ENCODE measurements at regions not wholly inside any gene's neighbourhood (a gene's known extent, or its start where the extent isn't known, plus 50 kb on each side); places are given as distances from the start of the nearest gene placed in this dataset.

DNA sequence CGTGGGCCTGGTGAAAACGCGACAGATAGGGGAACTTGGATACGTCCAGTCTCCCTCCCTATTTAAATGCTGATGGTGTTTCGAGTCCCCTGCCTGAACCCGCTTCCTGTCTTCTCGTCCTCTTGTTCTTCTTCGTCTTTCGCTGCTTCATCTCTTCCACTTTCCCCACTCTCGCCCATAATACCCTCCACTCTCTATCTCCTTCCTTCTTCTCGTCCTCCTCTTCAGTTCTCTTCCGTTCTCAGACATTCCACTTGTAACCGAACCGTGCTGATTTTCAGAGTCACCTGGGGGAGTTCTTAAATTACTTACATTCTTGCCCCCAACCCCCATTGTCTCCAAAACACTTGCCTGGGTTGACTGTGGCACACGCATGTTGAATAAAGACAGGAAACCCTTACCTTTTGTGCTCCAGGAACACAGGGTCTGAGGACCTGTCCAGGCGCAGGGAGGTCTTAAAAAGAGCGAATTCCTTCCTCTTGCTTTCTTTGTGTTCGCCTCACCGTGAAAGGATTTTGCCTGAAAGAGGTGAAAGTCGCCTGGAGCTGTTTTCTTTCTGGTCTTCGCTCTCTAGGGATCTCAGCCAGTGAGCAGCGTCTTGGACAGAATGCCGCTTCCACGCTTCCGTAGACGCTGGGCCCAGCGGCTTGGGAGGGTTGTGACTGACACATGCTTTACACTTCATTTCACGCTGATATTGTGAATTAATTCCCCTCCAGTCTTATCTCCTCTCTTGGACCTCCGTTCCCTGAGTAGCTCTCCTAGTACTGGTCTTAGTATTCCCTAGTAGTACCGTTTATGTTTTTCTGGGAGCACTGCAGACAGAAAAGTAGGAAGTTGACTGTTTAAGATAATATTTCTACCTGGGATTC is 184.0 kb downstream of the GPX5 start:
- no peak for DNase-seq

DNA sequence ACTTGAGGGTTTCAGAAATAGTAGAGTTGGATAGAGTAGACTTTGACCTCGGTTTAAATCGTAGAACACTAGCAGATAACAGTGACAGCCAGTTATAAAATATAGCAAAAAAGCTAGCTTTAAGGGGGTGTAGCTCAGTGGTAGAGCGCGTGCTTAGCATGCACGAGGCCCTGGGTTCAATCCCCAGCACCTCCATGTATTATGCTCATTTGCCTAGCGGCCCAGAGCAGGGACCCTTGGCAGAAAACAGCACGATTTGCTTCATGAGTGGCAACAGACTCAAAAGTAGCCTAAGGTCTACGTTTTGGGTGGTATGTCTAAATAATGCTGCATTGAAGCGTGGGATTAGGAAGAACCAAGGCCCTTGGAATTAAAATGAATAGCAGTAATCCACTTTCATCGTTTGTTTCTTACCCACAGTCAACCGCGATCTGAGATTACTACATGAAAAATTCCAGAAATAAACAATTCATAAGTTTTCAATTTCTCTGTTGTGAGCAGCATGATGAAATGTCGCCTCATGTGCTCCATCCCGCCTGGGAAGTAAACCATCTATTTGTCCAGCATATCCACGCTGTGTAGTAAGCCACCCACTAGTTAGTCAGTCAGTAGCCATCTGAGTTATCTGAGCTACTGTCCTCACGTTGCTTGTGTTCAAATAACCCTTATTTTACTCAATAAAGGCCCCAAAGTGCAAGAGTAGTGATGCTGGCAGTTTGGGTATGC is 184.9 kb downstream of the GPX5 start:
- DNase-seq: no peak

DNA sequence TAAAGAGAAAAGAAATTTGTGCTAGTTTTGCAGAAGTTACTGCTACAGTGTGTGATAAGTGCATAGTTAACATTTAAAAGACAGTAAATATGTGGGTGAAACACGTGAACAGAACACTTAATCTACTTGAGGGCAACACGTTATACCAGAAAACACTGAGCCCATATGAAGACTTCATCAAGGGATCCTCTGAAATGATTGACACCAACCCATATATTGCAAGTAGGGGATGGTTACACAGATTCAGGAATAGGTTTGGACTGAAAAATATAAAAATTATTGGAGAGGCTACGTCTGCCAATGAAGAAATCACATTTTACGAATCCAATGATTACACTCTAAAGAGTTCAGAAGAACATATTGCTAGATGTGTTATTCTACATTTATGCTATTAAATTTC is 185.6 kb downstream of the GPX5 start:
- DNase-seq: no peak

DNA sequence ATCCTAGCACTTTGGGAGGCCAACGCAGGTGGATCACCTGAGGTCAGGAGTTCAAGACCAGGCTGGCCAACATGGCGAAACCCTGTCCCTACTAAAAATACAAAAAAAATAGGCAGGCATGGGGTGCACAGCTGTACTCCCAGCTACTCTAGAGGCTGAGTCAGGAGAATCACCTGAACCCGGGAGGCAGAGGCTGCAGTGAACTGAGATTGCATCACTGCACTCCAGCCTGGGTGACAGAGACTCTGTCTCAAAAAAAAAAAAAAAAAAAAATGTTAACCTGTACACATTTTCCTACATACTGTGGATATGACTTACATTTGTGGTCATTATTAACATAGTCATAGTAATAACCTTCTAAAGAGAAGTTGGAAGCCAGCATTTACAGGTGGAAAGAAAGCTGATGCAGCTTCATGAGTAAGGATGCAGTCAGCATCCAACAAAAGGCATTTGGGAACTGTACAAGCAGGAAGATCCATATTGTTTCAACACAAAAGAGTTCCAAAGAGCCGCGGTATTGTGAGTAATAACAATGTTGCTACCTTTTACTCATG is 186.2 kb downstream of the GPX5 start:
- no peak for DNase-seq

DNA sequence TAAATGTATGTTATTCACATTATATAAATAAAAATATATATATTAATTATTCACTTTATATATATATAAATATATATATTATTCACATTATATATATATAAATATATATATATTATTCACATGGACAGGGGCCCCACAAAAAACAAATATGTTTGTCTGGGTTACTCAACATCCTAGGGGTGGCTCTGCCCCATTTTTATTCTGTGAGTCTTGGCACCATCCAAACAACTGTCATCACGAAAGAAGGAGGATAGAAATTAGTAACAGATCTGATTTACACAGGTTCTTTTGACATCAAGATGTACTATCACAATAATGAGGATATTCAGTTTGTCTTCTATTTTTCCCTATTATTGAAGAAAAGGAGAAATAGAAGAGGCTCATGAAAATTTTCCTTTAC is 187.3 kb downstream of the GPX5 start:
- no peak for DNase-seq

DNA sequence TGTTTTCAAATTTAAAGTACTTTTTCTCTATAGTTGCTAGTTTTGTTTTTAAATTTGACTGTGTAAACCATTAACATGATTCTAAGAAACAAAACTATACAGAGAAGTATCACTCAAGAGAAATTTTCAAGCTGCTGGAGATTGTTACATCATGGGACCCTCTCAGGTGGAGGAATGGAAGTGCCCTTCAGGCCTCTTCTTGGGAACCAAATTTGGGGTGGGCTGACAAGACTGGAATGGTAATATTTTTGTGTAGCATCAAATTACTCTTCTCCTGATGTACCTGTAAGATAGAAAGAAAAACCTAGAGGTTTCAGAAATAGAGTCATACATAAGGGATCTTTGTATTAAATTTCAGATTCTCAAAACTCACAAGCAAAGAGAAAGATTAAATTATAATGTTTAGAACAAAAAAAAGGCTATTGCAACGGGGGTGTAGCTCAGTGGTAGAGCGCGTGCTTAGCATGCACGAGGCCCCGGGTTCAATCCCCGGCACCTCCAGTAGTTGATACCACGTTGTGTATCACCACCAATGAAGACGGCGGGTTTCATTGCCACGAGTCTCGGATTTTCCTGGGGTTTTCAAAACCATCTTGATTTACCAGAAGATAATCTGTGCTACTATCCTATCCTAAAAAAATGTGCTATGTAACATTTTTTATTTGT is 193.7 kb downstream of the GPX5 start:
- no peak for DNase-seq

DNA sequence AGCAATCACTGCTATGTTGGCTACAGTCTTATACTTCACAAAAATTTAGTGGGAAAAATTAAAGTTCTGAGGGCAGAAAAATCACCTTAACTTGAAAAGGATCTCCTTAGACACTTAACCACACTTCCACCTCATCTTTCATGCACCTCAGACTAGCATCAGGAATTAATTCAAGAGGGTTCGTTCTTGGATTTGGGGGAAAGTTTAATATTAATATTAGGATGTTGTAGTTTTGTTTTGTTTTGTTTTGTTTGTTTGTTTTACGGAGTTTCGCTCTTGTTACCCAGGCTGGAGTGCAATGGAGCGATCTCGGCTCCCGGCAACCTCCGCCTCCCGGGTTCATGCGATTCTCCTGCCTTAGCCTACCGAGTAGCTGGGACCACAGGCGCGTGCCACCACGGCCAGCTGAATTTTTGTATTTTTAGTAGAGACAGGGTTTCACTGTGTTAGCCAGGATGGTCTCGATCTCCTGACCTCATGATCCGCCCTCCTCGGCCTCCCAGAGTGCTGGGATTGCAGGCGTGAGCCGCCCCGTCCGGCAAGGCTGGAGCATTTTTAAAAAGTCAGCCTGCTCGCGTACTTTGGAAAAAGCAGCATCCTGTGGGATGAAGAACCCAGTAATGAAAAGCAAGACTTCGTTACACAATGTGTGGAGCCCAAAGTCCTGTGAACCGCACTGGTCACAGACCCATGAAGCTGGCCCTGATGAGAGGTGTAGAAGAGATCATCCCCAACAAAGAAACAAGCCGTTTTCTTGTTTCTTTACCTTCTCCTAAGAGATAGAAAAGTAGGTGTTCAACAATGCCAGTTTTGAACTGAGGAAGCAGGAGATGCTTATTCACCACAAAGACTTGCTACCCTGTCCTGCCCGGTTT is 194.9 kb downstream of the GPX5 start:
- no peak for DNase-seq

DNA sequence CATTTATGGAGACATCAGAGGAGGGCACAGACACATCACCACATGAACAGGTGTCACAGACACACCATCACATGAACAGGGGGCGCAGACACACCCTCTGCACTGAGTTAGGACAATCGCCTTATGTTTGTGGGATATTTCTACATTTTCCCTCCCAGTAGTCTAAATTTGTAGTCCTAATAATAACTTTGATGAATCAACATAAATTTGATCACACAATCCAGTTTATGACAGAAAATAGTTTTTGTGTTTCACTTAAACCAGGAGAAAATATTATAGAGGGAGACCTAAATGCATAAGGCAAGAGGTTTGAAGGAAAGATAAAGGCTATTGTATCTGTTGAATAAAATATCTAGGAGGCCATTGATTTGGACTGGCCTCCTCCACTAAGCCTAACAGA is 195.7 kb downstream of the GPX5 start:
- no peak for DNase-seq

DNA sequence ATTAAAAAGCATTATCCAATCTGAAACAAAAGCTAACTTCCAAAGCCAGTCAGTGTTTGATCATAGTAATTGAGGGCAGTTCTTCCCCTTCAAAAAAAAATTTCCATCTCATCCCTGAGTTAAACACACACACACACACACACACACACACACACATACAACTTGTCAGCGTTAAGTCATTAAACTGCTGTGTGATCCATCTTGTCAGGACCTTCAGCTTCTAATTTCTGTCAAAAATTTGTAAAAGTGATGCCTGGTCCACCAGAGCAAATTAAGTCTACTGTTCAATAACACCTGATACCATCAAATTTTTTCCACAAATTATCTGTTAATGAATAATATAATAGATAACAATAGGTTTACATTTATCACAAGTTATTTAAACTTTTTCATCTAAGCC is 198.7 kb downstream of the GPX5 start:
- no peak for DNase-seq

DNA sequence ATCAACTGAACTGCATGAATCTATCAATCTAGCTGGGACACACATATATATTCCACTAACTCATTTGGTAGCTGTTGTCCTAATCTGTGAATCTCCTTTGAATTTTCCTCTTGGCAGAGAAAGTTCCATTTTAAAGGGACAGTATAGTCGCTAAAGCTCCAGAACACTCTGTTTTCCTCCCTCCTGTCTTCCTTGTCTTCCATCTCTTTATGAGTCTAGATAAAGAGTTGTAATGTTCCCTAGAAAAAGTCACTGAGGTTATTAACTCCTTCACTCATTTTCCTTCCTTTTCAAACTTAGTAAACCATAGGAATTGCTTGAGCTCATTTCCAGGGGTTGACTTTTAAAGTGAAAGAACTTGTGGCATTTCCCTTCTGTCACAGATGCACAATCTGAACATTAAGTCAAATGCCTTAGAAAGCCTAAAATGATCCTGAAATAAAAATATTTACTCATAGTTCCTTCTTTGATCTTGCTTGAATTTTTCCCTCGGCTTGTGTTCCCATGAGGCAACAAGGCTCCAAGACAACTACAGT is 198.4 kb downstream of the TRIM27 start:
- no peak for DNase-seq

DNA sequence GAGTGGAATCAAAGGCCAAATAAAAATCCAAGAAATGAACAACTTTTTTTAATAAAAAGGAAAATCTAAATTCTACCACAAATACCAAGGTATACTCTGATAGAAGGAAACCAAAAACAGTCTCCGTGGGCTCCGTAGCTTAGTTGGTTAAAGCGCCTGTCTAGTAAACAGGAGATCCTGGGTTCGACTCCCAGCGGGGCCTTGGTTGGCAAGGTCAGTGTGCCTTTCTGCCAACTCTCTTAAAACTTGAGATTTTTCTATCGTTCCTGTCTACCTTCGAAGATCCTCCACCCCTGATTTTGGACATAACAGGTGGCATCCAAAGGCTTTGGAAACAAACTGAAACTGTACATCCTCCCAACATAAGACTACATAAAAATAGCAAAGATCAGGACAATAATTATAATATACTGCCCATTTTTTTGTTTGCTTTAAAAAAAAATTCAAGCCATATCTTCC is 197.9 kb downstream of the TRIM27 start:
- DNase-seq: no peak

DNA sequence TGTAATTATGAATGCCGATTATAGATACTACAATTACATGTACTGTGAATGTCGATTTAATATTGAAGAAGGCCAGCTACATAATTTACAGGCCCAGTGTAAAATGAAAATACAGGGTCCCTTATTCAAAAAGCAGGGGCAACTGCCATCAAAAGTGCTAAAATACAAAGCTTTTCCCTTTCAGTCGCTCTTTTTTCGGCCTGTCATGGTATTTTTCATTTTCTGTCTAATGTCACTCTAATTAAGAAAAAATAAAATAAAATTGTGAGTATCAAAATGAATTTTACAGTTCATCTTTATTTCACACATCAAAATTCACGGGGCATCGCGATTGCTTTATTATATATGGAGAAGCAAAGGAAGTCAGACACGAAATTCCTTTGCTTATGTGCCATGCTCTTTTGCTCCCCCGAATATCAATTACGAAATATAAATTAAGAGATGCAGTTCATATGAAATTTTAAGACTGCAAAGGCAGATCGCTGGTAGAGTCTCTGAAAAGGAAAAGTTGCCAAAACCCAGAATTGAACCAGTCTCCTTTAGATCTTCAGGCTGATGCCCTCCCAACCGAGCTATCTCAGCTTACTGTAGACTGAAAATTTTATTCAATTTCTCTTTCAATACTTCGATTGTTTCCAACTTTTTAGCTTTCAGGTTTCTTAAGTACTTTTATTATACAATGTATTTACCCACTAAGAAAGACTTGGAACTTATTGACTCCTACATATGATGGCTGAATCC is 197.0 kb downstream of the TRIM27 start:
- no peak for DNase-seq

DNA sequence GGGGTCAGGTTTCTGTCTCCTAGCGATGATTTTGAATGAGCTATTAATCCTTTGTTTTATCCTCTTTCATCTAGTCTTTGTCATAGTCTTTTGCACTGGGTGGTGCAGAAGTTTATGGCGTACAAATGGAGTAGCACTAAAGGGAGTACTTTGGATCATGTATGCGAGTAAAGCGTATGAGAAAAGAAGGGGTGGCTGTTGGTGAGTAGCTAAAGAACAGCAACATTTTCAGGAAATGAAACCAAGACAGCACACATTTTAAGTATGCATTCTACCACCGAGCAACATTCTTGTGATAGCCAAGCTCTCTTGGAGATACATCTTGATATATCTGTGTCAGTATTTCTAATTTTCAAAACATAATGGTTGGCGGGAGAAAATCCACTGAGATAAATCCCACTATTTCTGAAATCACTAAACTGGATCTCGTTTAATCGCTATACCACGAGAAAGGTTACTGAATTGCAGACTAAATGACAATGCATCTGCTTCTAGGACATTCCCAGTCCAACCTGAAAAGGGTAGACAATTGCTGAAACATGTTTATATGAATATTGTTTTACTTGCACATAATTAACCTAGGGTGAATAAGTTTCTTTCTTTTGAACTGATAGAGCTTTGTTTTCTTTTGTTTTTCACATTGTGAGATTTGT is 196.1 kb downstream of the TRIM27 start:
- no peak for DNase-seq

DNA sequence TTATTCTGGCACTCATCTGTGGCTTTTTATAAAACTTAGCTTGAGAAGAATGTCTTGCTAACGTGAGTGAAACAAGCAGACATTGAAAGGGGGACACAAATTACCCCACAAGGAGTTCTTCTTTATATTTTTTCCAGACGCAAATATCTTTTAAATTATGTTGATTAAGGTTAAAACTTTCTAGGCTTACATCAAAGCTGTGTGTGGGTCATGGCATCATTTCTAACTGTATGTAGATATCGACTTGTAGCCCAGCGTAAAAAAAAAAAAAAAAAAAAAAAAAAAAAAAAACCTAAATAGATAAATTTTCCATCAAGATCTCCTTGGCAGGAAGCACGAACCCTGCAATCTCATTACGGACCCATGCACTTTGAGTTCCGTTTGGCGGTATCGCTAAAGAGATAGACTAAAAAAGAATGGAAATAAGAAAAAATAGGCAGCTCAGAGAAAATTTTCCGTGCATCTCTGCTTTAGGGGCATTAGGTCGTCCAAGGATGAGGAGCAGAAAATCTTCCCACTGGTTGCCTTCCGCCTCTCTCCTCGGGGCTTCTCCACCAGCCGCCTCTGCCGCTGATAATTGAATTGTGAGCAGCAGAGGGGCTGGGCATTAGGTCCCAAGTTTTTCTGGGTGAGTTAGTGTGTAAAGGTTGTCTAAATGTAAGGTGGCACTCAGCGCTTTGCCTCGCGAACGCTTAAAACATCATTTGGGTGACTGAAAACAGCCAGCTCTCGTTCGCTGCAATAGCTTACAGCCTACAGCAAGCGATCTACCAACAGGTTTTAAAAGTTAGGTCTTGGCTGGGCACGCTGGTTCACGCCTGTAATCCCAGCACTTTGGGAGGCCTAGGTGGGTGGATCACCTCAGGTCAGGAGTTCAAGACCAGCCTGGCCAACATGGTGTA is 194.0 kb downstream of the TRIM27 start:
- DNase-seq: no peak

DNA sequence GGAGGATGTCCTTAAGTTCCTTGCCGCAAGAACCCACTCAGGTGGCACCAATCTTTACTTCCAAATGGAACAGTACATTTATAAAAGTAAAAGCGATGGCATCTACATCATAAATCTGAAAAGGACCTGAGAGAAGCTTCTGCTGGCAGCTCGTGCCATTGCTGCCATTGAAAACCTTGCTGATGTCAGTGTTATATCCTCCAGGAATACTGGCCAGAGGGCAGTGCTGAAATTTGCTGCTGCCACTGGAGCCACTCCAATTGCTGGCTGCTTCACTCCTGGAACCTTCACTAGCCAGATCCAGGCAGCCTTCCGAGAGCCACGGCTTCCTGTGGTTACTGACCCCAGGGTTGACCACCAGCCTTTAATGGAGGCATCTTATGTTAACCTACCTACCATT is 191.7 kb downstream of the TRIM27 start:
- no peak for DNase-seq

DNA sequence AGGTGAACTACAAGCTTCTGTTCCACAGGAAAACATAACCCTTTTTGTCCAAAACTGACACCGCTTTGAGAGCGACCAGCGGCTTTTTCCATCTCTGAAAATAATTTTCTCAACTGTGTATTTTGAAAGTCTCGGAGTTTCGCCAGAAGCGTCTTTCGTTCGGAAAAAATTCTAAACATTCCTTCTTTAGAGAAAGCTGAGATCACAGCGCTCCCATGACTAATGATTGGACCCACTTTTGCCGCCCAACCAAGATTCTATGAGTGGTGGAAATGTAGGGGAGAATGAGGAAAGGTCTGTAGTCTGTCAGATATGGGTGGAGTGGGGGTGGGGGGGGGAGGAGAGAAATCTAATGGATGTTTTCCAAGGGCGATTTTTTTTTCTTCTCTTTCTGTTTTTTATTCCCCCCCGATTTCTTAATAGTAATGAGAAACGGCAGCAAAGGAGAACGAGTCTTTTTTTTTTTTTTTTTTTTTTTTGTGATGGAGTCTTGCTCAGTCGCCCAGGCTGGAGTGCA is 189.3 kb downstream of the TRIM27 start:
- DNase-seq: no peak

DNA sequence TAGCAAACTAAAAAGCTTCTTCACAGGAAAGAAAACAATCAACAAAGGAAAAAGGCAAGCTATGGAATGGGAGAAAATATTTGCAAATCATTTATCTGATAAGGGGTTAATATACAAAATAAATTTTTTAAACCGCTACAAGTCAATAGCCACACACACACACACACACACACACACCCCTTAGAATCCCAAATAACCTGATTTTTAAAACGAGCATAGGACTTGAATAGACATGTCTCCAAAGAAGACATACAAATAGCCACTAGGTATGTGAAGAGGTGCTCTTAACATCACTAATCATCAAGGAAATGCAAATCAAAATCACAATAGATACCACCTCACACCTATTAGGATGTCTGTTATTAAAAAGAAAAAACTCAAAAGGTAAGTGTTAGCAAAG is 187.7 kb downstream of the TRIM27 start:
- DNase-seq: no peak

DNA sequence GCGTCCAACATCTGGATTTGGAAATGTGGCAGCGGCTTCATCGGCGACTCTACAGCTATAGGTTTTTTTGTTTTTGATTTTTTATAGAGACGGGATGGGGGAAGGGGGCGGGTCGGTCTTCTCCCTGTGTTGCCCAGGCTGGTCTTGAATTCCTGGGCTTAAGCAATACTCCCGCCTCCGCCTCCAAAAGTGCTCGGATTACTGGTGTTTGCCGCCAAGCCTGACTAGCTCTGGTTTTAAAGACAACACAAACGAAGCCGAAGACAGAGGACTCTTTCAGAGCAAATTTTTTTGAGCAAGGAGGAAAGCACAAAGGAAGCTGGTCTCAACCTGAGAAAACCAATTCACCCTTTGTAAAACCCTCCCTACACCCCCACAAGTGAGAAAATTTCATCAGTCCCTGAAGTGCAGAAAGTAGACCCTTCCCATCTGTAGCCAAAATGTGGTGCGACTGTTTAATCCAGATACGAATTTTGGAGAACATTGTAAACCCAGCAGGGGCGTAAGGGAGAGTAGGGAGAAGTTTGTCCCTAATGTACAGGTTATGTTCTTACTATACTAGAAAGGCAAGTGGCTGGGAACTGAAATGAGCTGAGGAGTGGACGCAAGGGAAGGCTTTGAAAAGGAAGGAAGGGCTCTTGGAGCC is 185.9 kb downstream of the TRIM27 start:
- no peak for DNase-seq

DNA sequence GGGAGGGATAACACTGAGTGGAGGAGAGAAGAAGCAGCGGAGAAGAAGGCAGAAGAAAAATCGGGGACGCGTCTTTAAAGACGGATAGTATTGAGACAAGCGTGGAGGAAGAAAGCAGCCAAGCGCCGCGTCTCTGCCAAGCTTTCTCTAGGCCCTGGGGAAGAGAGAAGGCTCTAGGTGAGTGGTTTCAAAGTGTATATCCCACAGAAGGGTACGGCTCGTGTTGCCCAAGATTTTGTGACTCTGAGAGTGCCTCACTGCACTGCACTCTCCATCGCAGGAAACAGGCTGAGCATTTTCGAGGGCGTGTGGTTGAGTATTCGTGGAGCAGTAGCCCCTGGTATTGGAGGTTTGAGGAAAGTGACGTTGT is 185.4 kb downstream of the TRIM27 start:
- no peak for DNase-seq
